Progenitor cell of endocrine pancreas (in vitro differentiated cells): ENCODE measurements at regions not wholly inside any gene's neighbourhood (a gene's known extent, or its start where the extent isn't known, plus 50 kb on each side); places are given as distances from the start of the nearest gene placed in this dataset.

Experiments
- DNase-seq: peaks from one replicate; pipeline ENCODE4 v3.0.0; 2021; ENCODE audit warnings: low spot score; ENCODE audit not compliant: unreplicated experiment
- H3K27ac Mint-ChIP-seq: 2 replicates; pipeline ENCODE4 v1.8.0; 2021; ENCODE audit warnings: mild to moderate bottlenecking, moderate library complexity, mixed read lengths
- H3K27me3 Mint-ChIP-seq: 2 replicates; pipeline ENCODE4 v1.8.0; 2021; ENCODE audit warnings: mixed read lengths
- H3K36me3 Mint-ChIP-seq: 2 replicates; pipeline ENCODE4 v1.8.0; 2022; ENCODE audit warnings: mixed read lengths; ENCODE audit not compliant: insufficient read depth
- H3K4me1 Mint-ChIP-seq: 2 replicates; pipeline ENCODE4 v1.8.0; 2021; ENCODE audit warnings: low read depth, mixed read lengths
- H3K4me3 Mint-ChIP-seq: 2 replicates; pipeline ENCODE4 v1.8.0; 2021; ENCODE audit warnings: low read depth, mild to moderate bottlenecking, moderate library complexity, mixed read lengths
- H3K9me3 Mint-ChIP-seq: 2 replicates; pipeline ENCODE4 v1.8.0; 2021; ENCODE audit warnings: low read depth, mixed read lengths
- TF ChIP-seq, protein P1 (sequence below): fragments of 200-600 bp; sonication (generic); IDR thresholded peaks from one replicate; pipeline ENCODE4 v1.5.0; 2021; ENCODE audit warnings: antibody characterized with exemption, mild to moderate bottlenecking; ENCODE audit not compliant: unreplicated experiment

DNA sequence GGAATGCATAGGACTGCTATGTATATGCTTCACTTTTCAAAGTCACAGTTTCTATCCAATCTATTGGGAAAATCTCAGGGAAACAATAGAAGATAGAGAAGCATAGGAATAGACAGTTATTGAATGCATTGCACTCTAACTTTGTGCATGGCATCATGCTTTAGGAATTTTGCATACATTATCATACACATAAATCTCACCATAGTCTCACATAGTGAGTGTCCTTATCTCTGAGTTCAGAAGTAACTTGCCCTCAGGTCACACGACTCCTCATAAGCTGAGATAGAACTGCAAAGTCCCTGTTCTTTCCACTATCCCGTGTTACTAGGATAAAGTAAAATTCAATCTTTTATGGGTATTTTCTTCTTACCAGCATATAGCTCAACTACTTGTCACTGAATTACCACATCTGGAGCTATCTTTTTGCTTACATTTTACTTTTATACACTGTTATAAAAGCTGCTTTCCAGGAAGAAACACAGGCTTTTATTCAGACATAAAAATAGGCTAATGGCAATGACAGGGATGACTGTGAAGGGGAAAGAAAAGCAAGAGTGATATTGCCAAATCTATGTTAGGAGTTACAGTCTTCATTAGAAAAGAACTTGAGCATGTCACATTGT, 666.9 kb downstream of the XIRP2 start:
- TF ChIP-seq, protein P1, sequence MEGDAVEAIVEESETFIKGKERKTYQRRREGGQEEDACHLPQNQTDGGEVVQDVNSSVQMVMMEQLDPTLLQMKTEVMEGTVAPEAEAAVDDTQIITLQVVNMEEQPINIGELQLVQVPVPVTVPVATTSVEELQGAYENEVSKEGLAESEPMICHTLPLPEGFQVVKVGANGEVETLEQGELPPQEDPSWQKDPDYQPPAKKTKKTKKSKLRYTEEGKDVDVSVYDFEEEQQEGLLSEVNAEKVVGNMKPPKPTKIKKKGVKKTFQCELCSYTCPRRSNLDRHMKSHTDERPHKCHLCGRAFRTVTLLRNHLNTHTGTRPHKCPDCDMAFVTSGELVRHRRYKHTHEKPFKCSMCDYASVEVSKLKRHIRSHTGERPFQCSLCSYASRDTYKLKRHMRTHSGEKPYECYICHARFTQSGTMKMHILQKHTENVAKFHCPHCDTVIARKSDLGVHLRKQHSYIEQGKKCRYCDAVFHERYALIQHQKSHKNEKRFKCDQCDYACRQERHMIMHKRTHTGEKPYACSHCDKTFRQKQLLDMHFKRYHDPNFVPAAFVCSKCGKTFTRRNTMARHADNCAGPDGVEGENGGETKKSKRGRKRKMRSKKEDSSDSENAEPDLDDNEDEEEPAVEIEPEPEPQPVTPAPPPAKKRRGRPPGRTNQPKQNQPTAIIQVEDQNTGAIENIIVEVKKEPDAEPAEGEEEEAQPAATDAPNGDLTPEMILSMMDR: no peak
- H3K36me3 Mint-ChIP-seq: peaks cover 37% of the 10 kb centered on the region
- no peaks in the 10 kb centered on the region for H3K27me3 Mint-ChIP-seq
- no peak overlapping the region for H3K4me3 Mint-ChIP-seq
- no peak overlapping the region for H3K27ac Mint-ChIP-seq
- no peak for DNase-seq
- H3K9me3 Mint-ChIP-seq: peaks cover 18% of the 10 kb centered on the region
- no peaks in the 10 kb centered on the region for H3K4me1 Mint-ChIP-seq

GRCh38 chr2:167553635-167554034, 665.4 kb downstream of the XIRP2 start:
- Mint-ChIP-seq H3K36me3 (peaks cover 34% of the 10 kb centered on the region), H3K27me3 (no peaks in the 10 kb centered on the region), H3K4me3 (no peak overlapping the region), H3K9me3 (peaks cover 12% of the 10 kb centered on the region), H3K4me1 (peaks cover 2% of the 10 kb centered on the region), H3K27ac (no peak overlapping the region)
- no peak for DNase-seq
- TF ChIP-seq, protein P1: no peak

DNA sequence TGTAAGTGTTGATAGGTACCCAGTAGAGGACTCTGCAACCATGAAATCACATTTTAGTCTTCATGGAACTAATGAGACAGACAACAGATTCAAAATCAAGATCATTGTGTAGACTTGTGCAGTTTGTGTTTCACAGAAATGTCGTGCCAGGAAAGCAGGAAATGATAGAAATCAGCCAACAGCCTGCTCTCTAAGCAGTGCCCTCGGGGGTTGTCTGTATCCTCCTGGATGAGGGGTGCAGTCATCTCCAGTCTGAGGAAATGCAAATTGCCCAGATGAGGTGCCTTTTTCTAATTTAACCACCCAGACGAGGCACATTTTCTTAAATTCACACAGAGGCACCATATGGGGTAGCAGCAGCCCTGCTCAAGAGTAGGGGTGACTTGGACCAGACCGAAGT, 663.1 kb downstream of the XIRP2 start:
- Mint-ChIP-seq H3K27ac (no peak overlapping the region), H3K27me3 (no peaks in the 10 kb centered on the region), H3K36me3 (peaks cover 24% of the 10 kb centered on the region), H3K9me3 (peaks cover 7% of the 10 kb centered on the region), H3K4me3 (no peak overlapping the region), H3K4me1 (peaks cover 4% of the 10 kb centered on the region)
- TF ChIP-seq, protein P1: no peak
- no peak for DNase-seq

GRCh38 chr2:167550448-167550847, 662.2 kb downstream of the XIRP2 start:
- no peaks in the 10 kb centered on the region for H3K27me3 Mint-ChIP-seq
- peaks cover 22% of the 10 kb centered on the region for H3K36me3 Mint-ChIP-seq
- H3K4me1 Mint-ChIP-seq: peaks cover 4% of the 10 kb centered on the region
- no peak overlapping the region for H3K4me3 Mint-ChIP-seq
- TF ChIP-seq, protein P1: peak; percentile 46
- H3K27ac Mint-ChIP-seq: no peak overlapping the region
- no peak for DNase-seq
- H3K9me3 Mint-ChIP-seq: peaks cover 7% of the 10 kb centered on the region

- DNase-seq: no peak
- peaks cover 7% of the 10 kb centered on the region for H3K9me3 Mint-ChIP-seq
- peaks cover 4% of the 10 kb centered on the region for H3K4me1 Mint-ChIP-seq
- no peak overlapping the region for H3K27ac Mint-ChIP-seq
- TF ChIP-seq, protein P1: no peak
- H3K4me3 Mint-ChIP-seq: no peak overlapping the region
- H3K27me3 Mint-ChIP-seq: no peaks in the 10 kb centered on the region
- H3K36me3 Mint-ChIP-seq: peaks cover 19% of the 10 kb centered on the region
Measured at GRCh38 chr2:167548396-167548795, 660.1 kb downstream of the XIRP2 start.
